Spinal cord (tissue), 9 donors: ENCODE measurements at regions not wholly inside any gene's neighbourhood (a gene's known extent, or its start where the extent isn't known, plus 50 kb on each side); places are given as distances from the start of the nearest gene placed in this dataset.
"Not testable (repeated sequence)": the region's sequence is repeated elsewhere in the genome, so short reads cannot be mapped to it uniquely, and the experiment has no call there.

ENCODE experiments used
- DNase-seq, 6 donors: peaks; one replicate each; pipeline versions ENCODE4 v3.0.0 to v3.0.0-alpha.2; 2013 to 2015; ENCODE audit warnings: low spot score in 6 of 6, low read depth in 4 of 6
- H3K27ac ChIP-seq: one replicate; pipeline ENCODE4 v1.5.1; 2013; ENCODE audit warnings: low read depth, low read length, control low read depth
- H3K27me3 ChIP-seq: one replicate; pipeline ENCODE4 v1.6.1; 2013; ENCODE audit warnings: low read length; ENCODE audit not compliant: control insufficient read depth, insufficient read depth
- H3K36me3 ChIP-seq: one replicate; pipeline ENCODE4 v1.6.1; 2013; ENCODE audit warnings: low read length; ENCODE audit not compliant: control insufficient read depth, insufficient read depth
- H3K4me1 ChIP-seq: one replicate; pipeline ENCODE4 v1.6.1; 2013; ENCODE audit warnings: low read length; ENCODE audit not compliant: control insufficient read depth, insufficient read depth
- H3K4me3 ChIP-seq: one replicate; pipeline ENCODE4 v1.5.1; 2013; ENCODE audit warnings: low read depth, low read length, control low read depth
- H3K9me3 ChIP-seq: one replicate; pipeline ENCODE4 v1.6.1; 2013; ENCODE audit warnings: low read length; ENCODE audit not compliant: control insufficient read depth, insufficient read depth
- WGBS: methylation state at CpG from one replicate; pipeline ENCODE4 v1.1.5; 2013; ENCODE audit warnings: missing lambda C conversion rate; ENCODE audit not compliant: insufficient coverage; 5-methylcytosine and 5-hydroxymethylcytosine counted together
- donor health status: healthy.

- no peak for DNase-seq
- no peaks in the 10 kb centered on the region for H3K36me3 ChIP-seq
- no peak overlapping the region for H3K27ac ChIP-seq
- H3K9me3 ChIP-seq, result no peaks in the 10 kb centered on the region
- H3K27me3 ChIP-seq, result no peaks in the 10 kb centered on the region
- no peak overlapping the region for H3K4me3 ChIP-seq
- no peaks in the 10 kb centered on the region for H3K4me1 ChIP-seq
- WGBS, result no CpG with 5 or more reads among the region's 2 CpGs
Measured at GRCh38 chrX:6962006-6962355, 185.5 kb upstream of the STS start.

GRCh38 chrX:6961286-6962005 lies 186.1 kb upstream of the STS start:
- Histone ChIP-seq H3K27ac (no peak overlapping the region), H3K36me3 (no peaks in the 10 kb centered on the region), H3K4me3 (no peak overlapping the region), H3K9me3 (no peaks in the 10 kb centered on the region), H3K4me1 (no peaks in the 10 kb centered on the region), H3K27me3 (no peaks in the 10 kb centered on the region)
- DNase-seq, result no peak
- no CpG with 5 or more reads among the region's 2 CpGs for WGBS

DNA sequence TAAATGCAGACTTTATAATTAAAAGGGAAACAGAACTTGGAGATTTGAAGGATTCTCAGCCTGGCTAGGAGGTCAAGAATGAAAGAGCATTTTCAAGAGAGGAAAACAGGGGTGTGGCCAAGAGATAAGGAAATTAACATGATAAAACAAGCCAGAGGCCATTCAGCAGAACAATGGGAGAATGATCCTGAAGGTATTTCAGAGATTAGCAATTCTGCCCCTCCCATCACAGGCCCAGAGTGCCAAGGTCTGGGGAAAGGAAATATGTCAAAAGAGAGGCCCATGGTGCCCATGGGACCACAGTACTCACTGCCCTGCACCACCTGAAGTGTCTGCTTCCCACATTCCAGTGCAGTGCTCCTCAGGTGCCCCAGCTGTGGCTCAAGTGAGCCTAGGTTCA lies 188.5 kb upstream of the STS start:
- Histone ChIP-seq H3K4me3 (no peak overlapping the region), H3K4me1 (no peaks in the 10 kb centered on the region), H3K27me3 (no peaks in the 10 kb centered on the region), H3K9me3 (no peaks in the 10 kb centered on the region), H3K27ac (no peak overlapping the region), H3K36me3 (no peaks in the 10 kb centered on the region)
- no peak for DNase-seq

GRCh38 chrX:6954836-6955235 lies 192.7 kb upstream of the STS start:
- no peak for DNase-seq
- 100% methylated on average over 1 of the region's 1 CpG for WGBS
- Histone ChIP-seq H3K36me3 (no peaks in the 10 kb centered on the region), H3K27me3 (no peaks in the 10 kb centered on the region), H3K9me3 (no peaks in the 10 kb centered on the region), H3K4me1 (no peaks in the 10 kb centered on the region), H3K27ac (no peak overlapping the region), H3K4me3 (no peak overlapping the region)

GRCh38 chrX:6946168-6946567 lies 201.3 kb upstream of the STS start:
- Histone ChIP-seq H3K4me1 (no peaks in the 10 kb centered on the region), H3K9me3 (no peaks in the 10 kb centered on the region), H3K4me3 (no peak overlapping the region), H3K27ac (no peak overlapping the region), H3K36me3 (no peaks in the 10 kb centered on the region), H3K27me3 (no peaks in the 10 kb centered on the region)
- WGBS, result 100% methylated on average over 3 of the region's 3 CpGs
- DNase-seq, result no peak

GRCh38 chrX:6941041-6941440 lies 206.5 kb upstream of the STS start:
- no peak overlapping the region for H3K27ac ChIP-seq
- DNase-seq, result no peak
- H3K9me3 ChIP-seq, result no peaks in the 10 kb centered on the region
- no peaks in the 10 kb centered on the region for H3K27me3 ChIP-seq
- no peak overlapping the region for H3K4me3 ChIP-seq
- H3K36me3 ChIP-seq, result no peaks in the 10 kb centered on the region
- H3K4me1 ChIP-seq, result no peaks in the 10 kb centered on the region

DNA sequence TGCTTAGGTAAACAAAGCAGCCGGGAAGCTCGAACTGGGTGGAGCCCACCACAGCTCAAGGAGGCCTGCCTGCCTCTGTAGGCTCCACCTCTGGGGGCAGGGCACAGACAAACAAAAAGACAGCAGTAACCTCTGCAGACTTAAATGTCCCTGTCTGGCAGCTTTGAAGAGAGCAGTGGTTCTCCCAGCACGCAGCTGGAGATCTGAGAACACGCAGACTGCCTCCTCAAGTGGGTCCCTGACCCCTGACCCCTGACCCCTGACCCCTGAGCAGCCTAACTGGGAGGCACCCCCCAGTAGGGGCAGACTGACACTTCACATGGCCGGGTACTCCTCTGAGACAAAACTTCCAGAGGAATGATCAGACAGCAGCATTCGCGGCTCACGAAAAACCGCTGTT lies 214.6 kb upstream of the STS start:
- H3K4me1 ChIP-seq, H3K36me3 ChIP-seq, H3K27me3 ChIP-seq, H3K9me3 ChIP-seq, H3K27ac ChIP-seq, DNase-seq, H3K4me3 ChIP-seq: not testable (repeated sequence)
- no CpG with 5 or more reads among the region's 9 CpGs for WGBS

- WGBS, result 43% methylated on average over 4 of the region's 4 CpGs
- Histone ChIP-seq H3K9me3 (no peaks in the 10 kb centered on the region), H3K36me3 (no peaks in the 10 kb centered on the region), H3K27ac (no peak overlapping the region), H3K4me3 (no peak overlapping the region), H3K4me1 (no peaks in the 10 kb centered on the region), H3K27me3 (no peaks in the 10 kb centered on the region)
- DNase-seq, result no peak
Measured at GRCh38 chrX:6930307-6930849, 217.1 kb upstream of the STS start.

- H3K9me3 ChIP-seq, result no peaks in the 10 kb centered on the region
- DNase-seq, result peak in 1 of 6 donors; percentile 6
- H3K4me3 ChIP-seq, result no peak overlapping the region
- no peaks in the 10 kb centered on the region for H3K4me1 ChIP-seq
- no peak overlapping the region for H3K27ac ChIP-seq
- H3K36me3 ChIP-seq, result no peaks in the 10 kb centered on the region
- no peaks in the 10 kb centered on the region for H3K27me3 ChIP-seq
- 100% methylated on average over 3 of the region's 8 CpGs for WGBS
Measured at GRCh38 chrX:6924443-6925077, 223.0 kb upstream of the STS start.

- no peak for DNase-seq
- no peak overlapping the region for H3K4me3 ChIP-seq
- H3K36me3 ChIP-seq, result no peaks in the 10 kb centered on the region
- no peaks in the 10 kb centered on the region for H3K4me1 ChIP-seq
- WGBS, result no CpG with 5 or more reads among the region's 6 CpGs
- no peaks in the 10 kb centered on the region for H3K9me3 ChIP-seq
- no peaks in the 10 kb centered on the region for H3K27me3 ChIP-seq
- no peak overlapping the region for H3K27ac ChIP-seq
Measured at GRCh38 chrX:6917666-6918065, 229.8 kb upstream of the STS start.
